ENCODE measurements at regions not wholly inside any gene's neighbourhood (a gene's known extent, or its start where the extent isn't known, plus 50 kb on each side); places are given as distances from the start of the nearest gene placed in this dataset.

DNA sequence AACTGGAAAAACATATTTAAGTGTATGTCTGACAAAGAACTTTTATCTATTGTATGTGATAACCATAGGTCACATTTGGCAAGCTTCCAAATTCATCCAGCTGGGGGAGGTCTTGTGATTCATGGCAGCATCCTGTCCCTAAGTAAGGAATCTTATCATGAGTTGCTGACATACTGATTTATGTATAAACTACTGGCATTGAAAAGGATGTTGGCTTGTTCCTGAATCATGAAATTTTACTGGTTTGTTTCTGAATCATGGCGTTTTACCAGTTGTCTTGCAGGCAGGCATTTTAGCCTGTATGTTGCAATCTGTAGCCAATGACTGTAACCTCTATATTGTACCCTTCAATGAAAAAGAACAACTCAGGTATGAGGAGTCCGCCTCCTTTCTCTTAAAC, 244.8 kb downstream of the IPO8 start:
- H3K9ac ChIP-seq (ENCODE audit: low read length): no peak overlapping the region
- H3K36me3 ChIP-seq (ENCODE audit: control insufficient read depth, insufficient read depth, low read length): no peaks in the 10 kb centered on the region
- no peak overlapping the region for H3K4me3 ChIP-seq (ENCODE audit: low read length)
- no peaks in the 10 kb centered on the region for H3K9me3 ChIP-seq (ENCODE audit: control insufficient read depth, low read length)
- H3K4me1 ChIP-seq (ENCODE audit: control insufficient read depth, insufficient read depth, low read length): no peaks in the 10 kb centered on the region
- H3K27me3 ChIP-seq (ENCODE audit: control insufficient read depth, insufficient read depth, low read length): no peaks in the 10 kb centered on the region

DNA sequence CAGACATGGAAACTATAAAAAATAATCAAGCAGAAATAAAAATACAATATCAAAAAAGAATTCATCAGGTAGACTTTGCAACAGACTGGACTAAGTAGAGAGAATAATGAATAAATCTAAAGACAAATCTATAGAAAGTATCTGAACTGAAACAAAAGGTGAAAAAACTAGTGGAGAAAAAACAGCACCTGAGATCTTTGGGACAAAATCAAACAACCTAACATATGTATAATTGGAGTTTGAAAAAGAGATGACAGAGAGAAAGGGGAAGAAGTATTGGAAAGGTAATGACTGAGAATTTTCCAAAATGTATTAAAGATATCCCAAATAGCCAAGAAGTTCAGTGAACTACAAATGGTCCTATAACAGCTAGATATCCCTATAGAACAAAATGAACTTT, 245.4 kb downstream of the IPO8 start:
- Histone ChIP-seq H3K27me3 (ENCODE audit: control insufficient read depth, insufficient read depth, low read length) (no peaks in the 10 kb centered on the region), H3K36me3 (ENCODE audit: control insufficient read depth, insufficient read depth, low read length) (no peaks in the 10 kb centered on the region), H3K9ac (ENCODE audit: low read length) (no peak overlapping the region), H3K9me3 (ENCODE audit: control insufficient read depth, low read length) (no peaks in the 10 kb centered on the region), H3K4me3 (ENCODE audit: low read length) (no peak overlapping the region), H3K4me1 (ENCODE audit: control insufficient read depth, insufficient read depth, low read length) (no peaks in the 10 kb centered on the region)

DNA sequence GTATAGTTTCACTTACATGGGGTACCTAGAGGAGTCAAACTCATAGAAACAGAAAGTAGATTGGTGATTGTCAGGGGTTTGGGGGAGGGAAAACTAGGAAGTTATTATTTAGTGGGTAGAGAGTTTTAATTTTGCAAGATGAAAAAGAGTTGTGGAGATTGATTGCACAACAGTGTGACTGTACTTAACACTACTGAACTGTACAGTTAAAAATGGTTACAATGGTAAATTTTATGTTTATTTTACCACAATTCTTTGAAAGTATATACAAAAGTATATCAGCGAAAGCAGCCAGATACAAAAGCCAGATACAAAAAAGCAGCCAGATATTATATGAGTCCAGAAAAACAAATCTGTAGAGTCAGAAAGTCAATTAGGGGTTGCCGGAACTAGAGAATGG, 247.6 kb downstream of the IPO8 start:
- Histone ChIP-seq H3K9me3 (ENCODE audit: control insufficient read depth, low read length) (no peaks in the 10 kb centered on the region), H3K4me3 (ENCODE audit: low read length) (no peak overlapping the region), H3K4me1 (ENCODE audit: control insufficient read depth, insufficient read depth, low read length) (no peaks in the 10 kb centered on the region), H3K9ac (ENCODE audit: low read length) (no peak overlapping the region), H3K27me3 (ENCODE audit: control insufficient read depth, insufficient read depth, low read length) (no peaks in the 10 kb centered on the region), H3K36me3 (ENCODE audit: control insufficient read depth, insufficient read depth, low read length) (no peaks in the 10 kb centered on the region)

DNA sequence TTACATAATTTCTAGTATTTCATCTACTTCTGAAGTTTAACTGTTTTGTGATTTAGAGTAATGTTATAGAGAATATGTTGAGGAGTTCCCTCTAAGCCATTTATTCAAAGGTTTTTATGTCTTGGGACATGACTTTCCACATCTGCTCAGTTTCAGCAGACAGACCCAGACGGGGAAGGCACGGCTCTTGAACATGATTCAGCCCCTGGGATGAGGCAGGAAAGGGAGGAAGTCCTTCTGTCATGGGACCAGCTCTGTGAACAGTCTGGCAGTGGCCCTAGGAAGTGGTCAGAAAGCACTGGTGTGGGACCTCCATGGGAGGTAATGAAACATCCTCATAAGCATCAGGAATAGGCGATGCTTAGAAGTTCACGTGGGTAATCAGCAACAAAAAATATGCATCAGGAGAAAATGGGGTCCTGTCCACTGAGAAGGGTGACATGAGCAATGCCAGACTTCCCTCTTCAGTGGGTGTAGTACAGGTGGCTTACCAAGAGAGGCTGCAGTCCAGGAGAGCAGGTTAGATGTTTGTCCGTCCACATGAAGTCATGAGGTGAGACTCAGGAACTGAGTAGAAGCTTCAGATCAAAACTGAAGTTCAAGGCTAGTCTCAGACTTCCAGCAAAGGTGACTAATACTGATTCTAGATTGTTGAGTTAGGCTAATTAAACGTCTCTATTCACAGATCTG, 248.5 kb downstream of the IPO8 start:
- Histone ChIP-seq H3K4me1 (ENCODE audit: control insufficient read depth, insufficient read depth, low read length) (no peaks in the 10 kb centered on the region), H3K27me3 (ENCODE audit: control insufficient read depth, insufficient read depth, low read length) (no peaks in the 10 kb centered on the region), H3K9ac (ENCODE audit: low read length) (no peak overlapping the region), H3K4me3 (ENCODE audit: low read length) (no peak overlapping the region), H3K36me3 (ENCODE audit: control insufficient read depth, insufficient read depth, low read length) (no peaks in the 10 kb centered on the region), H3K9me3 (ENCODE audit: control insufficient read depth, low read length) (no peaks in the 10 kb centered on the region)

DNA sequence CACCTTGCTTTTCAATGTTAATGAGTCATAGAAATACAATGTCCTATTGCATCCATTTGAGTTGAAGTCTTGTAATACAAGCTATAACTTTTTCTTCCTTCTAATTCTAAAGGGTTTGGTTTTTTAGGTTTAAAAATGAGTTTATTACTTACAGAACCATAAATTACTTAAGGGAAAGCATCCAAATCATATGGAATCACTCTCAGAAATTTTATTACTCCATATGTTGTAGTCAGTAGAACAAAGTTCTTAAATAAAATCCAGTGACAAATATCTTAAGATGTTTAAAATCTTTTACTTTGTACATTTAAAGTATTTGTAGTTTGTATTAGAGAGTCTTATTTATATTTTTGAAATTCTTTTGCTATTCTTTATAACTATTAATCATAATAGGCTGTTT, 253.2 kb downstream of the IPO8 start:
- Histone ChIP-seq H3K36me3 (ENCODE audit: control insufficient read depth, insufficient read depth, low read length) (no peaks in the 10 kb centered on the region), H3K9ac (ENCODE audit: low read length) (no peak overlapping the region), H3K27me3 (ENCODE audit: control insufficient read depth, insufficient read depth, low read length) (no peaks in the 10 kb centered on the region), H3K4me1 (ENCODE audit: control insufficient read depth, insufficient read depth, low read length) (no peaks in the 10 kb centered on the region), H3K9me3 (ENCODE audit: control insufficient read depth, low read length) (no peaks in the 10 kb centered on the region), H3K4me3 (ENCODE audit: low read length) (no peak overlapping the region)

DNA sequence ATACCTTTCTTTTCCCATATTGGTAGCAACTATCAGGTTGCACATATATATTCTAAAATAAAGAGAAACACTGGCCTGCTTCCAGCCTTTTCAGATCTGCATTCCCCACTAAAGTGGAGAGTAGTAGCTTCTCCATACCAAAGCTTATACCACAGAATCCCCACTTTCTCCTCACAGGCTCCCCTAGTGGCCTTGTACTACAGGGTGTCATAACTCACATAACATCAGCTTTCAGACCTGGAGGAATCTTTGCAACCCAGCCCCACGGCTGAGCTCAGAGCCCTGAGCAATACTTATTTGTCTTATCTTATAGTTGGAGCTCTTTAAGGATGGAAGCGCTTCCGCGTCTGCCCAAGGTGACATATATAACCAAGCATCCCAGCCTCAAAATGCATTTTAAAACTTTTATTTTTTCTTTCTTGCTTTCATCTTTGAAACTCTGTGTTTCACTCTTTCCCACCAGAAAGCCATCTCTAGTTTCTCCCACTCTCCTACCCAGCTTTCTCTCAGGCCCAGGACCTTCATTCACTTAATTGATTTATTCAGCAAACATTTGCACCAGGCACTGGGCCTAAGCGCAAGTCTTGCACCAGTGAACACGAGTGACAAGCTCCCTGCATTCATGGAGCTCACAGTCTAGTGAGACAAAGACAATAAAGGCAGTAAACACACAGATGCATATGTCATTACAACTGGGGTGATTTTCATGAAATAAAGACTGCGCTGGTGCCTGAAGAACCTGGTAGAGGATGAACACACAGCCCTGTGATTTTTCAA, 254.7 kb downstream of the IPO8 start:
- H3K4me3 ChIP-seq (ENCODE audit: low read length): no peak overlapping the region

DNA sequence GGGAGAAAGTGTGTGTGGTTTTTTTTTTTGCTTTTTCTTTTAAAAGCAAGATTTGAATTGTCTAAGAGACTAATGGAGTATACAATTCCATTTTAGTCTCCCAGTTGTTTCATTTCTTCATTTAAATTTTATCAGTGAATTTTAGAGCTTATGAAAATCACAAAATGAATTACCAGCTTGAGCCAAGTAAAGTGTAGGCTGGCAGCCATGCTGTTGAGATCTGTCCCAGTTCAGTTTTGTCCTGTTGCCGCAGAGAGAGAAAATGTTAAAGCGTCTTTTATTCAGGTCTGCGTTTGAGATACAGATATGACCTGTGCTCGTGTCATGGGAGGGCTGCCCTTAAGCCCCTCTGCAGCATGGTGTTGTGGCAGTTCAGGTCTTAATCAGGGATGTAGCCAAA, 256.5 kb downstream of the IPO8 start:
- Histone ChIP-seq H3K27me3 (ENCODE audit: control insufficient read depth, insufficient read depth, low read length) (no peaks in the 10 kb centered on the region), H3K9me3 (ENCODE audit: control insufficient read depth, low read length) (no peaks in the 10 kb centered on the region), H3K9ac (ENCODE audit: low read length) (no peak overlapping the region), H3K4me3 (ENCODE audit: low read length) (no peak overlapping the region), H3K36me3 (ENCODE audit: control insufficient read depth, insufficient read depth, low read length) (no peaks in the 10 kb centered on the region), H3K4me1 (ENCODE audit: control insufficient read depth, insufficient read depth, low read length) (no peaks in the 10 kb centered on the region)

More for the DNA sequence above, 254.7 kb downstream of the IPO8 start:
- Histone ChIP-seq H3K4me1 (ENCODE audit: control insufficient read depth, insufficient read depth, low read length) (no peaks in the 10 kb centered on the region), H3K9ac (ENCODE audit: low read length) (no peak overlapping the region), H3K27me3 (ENCODE audit: control insufficient read depth, insufficient read depth, low read length) (no peaks in the 10 kb centered on the region), H3K36me3 (ENCODE audit: control insufficient read depth, insufficient read depth, low read length) (no peaks in the 10 kb centered on the region), H3K9me3 (ENCODE audit: control insufficient read depth, low read length) (no peaks in the 10 kb centered on the region)

DNA sequence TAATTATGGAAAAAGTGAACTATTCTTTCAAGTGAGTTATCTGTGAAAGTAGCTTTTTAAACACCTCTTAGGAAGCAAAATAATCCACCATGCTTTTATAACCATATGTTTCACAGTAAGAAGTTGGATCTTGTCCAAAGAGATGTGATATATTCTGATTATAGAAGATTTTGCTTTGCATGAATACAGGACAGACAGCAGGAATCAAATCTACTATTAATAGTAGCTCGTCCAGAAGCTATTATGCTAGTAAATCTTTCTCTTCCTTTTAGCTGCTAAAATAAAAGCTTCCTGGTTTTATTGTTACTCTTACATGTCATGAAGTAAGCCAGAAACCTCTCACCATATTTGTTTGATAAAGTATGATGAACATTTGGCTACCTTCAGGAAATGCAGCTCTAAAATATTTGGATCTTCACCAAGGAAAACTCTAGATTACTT, 257.0 kb downstream of the IPO8 start:
- H3K4me1 ChIP-seq (ENCODE audit: control insufficient read depth, insufficient read depth, low read length): no peaks in the 10 kb centered on the region
- no peak overlapping the region for H3K9ac ChIP-seq (ENCODE audit: low read length)

DNA sequence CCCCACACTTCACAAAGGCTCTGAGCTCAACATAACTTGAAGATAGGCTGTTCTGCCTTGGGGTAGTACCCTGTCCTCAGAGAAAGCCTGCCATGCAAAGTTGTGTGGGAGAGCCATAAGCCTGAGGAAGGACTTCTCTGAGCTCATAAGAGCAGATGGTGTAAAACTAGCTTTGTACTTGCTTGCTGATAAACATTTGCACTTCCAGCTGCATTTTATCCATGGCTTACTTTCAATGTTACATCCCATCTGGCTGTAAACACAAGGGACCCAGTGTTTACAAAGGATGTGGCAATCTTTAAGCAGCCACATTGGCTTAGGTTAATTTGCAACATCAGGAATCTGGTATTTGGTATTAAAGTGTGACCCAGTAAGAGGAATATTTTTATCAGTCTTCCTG, 258.1 kb downstream of the IPO8 start:
- H3K4me1 ChIP-seq (ENCODE audit: control insufficient read depth, insufficient read depth, low read length): no peaks in the 10 kb centered on the region
- no peaks in the 10 kb centered on the region for H3K36me3 ChIP-seq (ENCODE audit: control insufficient read depth, insufficient read depth, low read length)
- H3K9me3 ChIP-seq (ENCODE audit: control insufficient read depth, low read length): no peaks in the 10 kb centered on the region
- H3K27me3 ChIP-seq (ENCODE audit: control insufficient read depth, insufficient read depth, low read length): no peaks in the 10 kb centered on the region
- no peak overlapping the region for H3K4me3 ChIP-seq (ENCODE audit: low read length)
- H3K9ac ChIP-seq (ENCODE audit: low read length): no peak overlapping the region

More for the DNA sequence above, 257.0 kb downstream of the IPO8 start:
- H3K9me3 ChIP-seq (ENCODE audit: control insufficient read depth, low read length): no peaks in the 10 kb centered on the region
- H3K4me3 ChIP-seq (ENCODE audit: low read length): no peak overlapping the region
- no peaks in the 10 kb centered on the region for H3K27me3 ChIP-seq (ENCODE audit: control insufficient read depth, insufficient read depth, low read length)
- H3K36me3 ChIP-seq (ENCODE audit: control insufficient read depth, insufficient read depth, low read length): no peaks in the 10 kb centered on the region

DNA sequence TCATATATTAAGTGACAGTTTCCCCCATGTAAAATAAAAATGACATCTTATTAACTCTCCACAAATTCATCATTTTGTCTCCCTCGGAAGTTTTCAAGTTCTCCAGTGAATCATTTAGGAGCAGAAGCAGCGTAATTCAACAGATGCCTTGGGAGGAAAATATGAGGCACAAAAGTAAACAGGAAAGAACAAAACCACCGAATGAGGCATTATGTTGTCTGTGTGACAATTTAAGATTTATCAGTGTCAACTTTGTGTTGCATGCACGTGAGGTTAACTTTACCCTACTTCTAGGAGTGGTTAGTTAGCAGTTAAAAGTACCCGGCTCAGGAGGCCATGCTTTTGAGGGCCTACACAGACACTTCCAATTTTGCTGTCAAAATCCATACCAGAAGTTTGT, 258.6 kb downstream of the IPO8 start:
- Histone ChIP-seq H3K4me1 (ENCODE audit: control insufficient read depth, insufficient read depth, low read length) (no peaks in the 10 kb centered on the region), H3K27me3 (ENCODE audit: control insufficient read depth, insufficient read depth, low read length) (no peaks in the 10 kb centered on the region), H3K36me3 (ENCODE audit: control insufficient read depth, insufficient read depth, low read length) (no peaks in the 10 kb centered on the region), H3K9ac (ENCODE audit: low read length) (no peak overlapping the region), H3K4me3 (ENCODE audit: low read length) (no peak overlapping the region), H3K9me3 (ENCODE audit: control insufficient read depth, low read length) (no peaks in the 10 kb centered on the region)

DNA sequence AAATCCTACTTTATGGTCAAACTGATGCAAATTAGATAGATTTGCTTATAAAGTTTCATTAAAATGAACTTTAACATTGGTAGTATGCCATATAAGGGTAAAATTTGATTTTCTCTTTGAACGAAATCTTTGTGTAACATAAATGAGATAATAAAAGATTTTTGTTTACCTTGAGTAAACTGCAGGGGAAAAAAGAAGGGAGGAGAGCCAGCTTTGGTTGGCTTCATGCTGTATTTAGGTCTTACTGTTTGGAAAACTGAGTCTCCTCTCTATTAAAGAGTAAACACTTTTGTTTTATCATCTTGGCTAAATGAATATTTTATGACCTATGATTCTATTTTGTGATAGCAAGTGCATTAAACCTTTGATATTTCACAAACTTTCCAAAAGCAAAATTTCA, 267.6 kb downstream of the IPO8 start:
- Histone ChIP-seq H3K9me3 (ENCODE audit: control insufficient read depth, low read length) (no peaks in the 10 kb centered on the region), H3K4me1 (ENCODE audit: control insufficient read depth, insufficient read depth, low read length) (no peaks in the 10 kb centered on the region), H3K27me3 (ENCODE audit: control insufficient read depth, insufficient read depth, low read length) (no peaks in the 10 kb centered on the region), H3K9ac (ENCODE audit: low read length) (no peak overlapping the region), H3K4me3 (ENCODE audit: low read length) (no peak overlapping the region), H3K36me3 (ENCODE audit: control insufficient read depth, insufficient read depth, low read length) (no peaks in the 10 kb centered on the region)

DNA sequence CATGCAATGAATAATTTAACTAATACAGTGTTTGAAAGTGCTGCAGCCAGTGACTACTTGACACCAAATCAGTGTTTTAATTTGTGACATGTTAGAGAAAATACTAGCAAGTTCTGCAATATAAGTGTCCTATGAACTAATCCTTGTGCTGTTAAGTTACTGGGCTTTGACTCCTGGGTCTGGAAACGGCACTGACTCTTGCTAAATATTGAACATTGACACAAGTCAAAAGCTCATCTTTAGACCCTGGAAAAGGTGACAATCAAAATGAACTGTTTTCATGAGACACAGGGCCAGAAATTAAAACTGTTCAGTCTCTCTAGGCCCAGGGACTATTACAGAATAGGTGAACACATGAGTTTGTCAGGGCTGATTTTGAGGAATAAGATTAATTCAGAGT, 268.1 kb downstream of the IPO8 start:
- H3K27me3 ChIP-seq (ENCODE audit: control insufficient read depth, insufficient read depth, low read length): no peaks in the 10 kb centered on the region
- no peaks in the 10 kb centered on the region for H3K9me3 ChIP-seq (ENCODE audit: control insufficient read depth, low read length)
- no peak overlapping the region for H3K9ac ChIP-seq (ENCODE audit: low read length)
- H3K4me3 ChIP-seq (ENCODE audit: low read length): no peak overlapping the region
- no peaks in the 10 kb centered on the region for H3K36me3 ChIP-seq (ENCODE audit: control insufficient read depth, insufficient read depth, low read length)
- H3K4me1 ChIP-seq (ENCODE audit: control insufficient read depth, insufficient read depth, low read length): no peaks in the 10 kb centered on the region

Data from mucosa of stomach (tissue), 1 donor.